ENCODE measurements at regions not wholly inside any gene's neighbourhood (a gene's known extent, or its start where the extent isn't known, plus 50 kb on each side); places are given as distances from the start of the nearest gene placed in this dataset.

GRCh38 chr4:28523681-28524190 is 1663.1 kb downstream of the STIM2 start:
- DNase-seq (ENCODE audit: insufficient read length) (no peak), FAIRE-seq (no peak)
- TF ChIP-seq POLR2AphosphoS5 (IDR thresholded peaks at IDR 0.05; ENCODE audit: low read depth, low read length), result no peak
- TF ChIP-seq POLR2A (IDR thresholded peaks at IDR 0.05; ENCODE audit: low read depth, low read length), result no peak
- TF ChIP-seq TAF1 (IDR thresholded peaks at IDR 0.05; ENCODE audit: borderline replicate concordance, low read depth, low read length), result no peak

- TF ChIP-seq POLR2AphosphoS5 (IDR thresholded peaks at IDR 0.05; ENCODE audit: low read depth, low read length), result no peak
- TF ChIP-seq POLR2A (IDR thresholded peaks at IDR 0.05; ENCODE audit: low read depth, low read length), result no peak
- no peak for TF ChIP-seq TAF1 (IDR thresholded peaks at IDR 0.05; ENCODE audit: borderline replicate concordance, low read depth, low read length)
- FAIRE-seq (no peak), DNase-seq (ENCODE audit: insufficient read length) (no peak)
Measured at GRCh38 chr4:28536124-28536523, 1675.5 kb downstream of the STIM2 start.

DNA sequence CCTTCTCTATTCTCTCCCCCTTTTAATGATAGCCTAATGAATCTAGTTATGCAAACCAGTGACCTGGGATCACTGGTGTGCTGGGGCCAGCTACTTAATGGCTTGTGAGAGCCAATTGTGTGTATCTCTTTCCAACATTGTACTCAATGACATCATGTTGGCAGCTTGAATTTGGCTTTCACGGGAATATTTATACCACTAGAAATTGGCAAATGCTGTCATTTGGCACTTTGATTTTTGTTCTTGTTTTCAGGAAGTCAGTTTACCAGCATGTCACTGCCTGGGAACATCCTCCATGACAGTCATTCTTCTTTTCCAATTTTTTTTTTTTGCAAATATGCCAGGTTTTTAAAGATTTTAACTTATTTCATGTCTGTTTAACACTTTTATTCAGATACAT is 1685.3 kb downstream of the STIM2 start:
- FAIRE-seq (no peak), DNase-seq (ENCODE audit: insufficient read length) (no peak)
- TF ChIP-seq POLR2A (IDR thresholded peaks at IDR 0.05; ENCODE audit: low read depth, low read length) (no peak), POLR2AphosphoS5 (IDR thresholded peaks at IDR 0.05; ENCODE audit: low read depth, low read length) (no peak), TAF1 (IDR thresholded peaks at IDR 0.05; ENCODE audit: borderline replicate concordance, low read depth, low read length) (no peak)

- DNase-seq (ENCODE audit: insufficient read length) (no peak), FAIRE-seq (no peak)
Measured at GRCh38 chr4:28548136-28548535, 1687.5 kb downstream of the STIM2 start.

DNA sequence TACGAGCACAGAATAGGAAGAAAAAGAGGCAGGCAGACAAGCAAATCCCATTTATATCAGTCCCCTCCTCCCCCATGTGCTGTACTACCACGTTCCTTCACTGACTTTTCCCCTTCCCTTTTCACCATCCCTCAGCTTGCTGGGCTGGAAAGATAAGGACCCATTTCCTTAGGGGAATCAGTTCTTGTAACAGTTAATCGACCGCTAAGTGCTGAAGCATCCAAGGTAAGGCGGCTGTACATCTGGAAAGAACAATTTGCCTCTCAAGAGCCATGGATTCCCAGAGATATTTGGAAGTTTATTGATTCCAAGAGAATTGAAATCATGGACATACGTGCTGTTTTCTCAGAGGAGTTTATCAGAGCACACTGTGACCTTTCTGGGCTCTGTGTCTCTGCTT is 1688.0 kb downstream of the STIM2 start:
- TF ChIP-seq TAF1 (IDR thresholded peaks at IDR 0.05; ENCODE audit: borderline replicate concordance, low read depth, low read length), result no peak
- no peak for TF ChIP-seq POLR2A (IDR thresholded peaks at IDR 0.05; ENCODE audit: low read depth, low read length)
- TF ChIP-seq POLR2AphosphoS5 (IDR thresholded peaks at IDR 0.05; ENCODE audit: low read depth, low read length), result no peak
- DNase-seq (ENCODE audit: insufficient read length) (no peak), FAIRE-seq (no peak)

More at GRCh38 chr4:28548136-28548535, 1687.5 kb downstream of the STIM2 start:
- TF ChIP-seq TAF1 (IDR thresholded peaks at IDR 0.05; ENCODE audit: borderline replicate concordance, low read depth, low read length) (no peak), POLR2A (IDR thresholded peaks at IDR 0.05; ENCODE audit: low read depth, low read length) (no peak), POLR2AphosphoS5 (IDR thresholded peaks at IDR 0.05; ENCODE audit: low read depth, low read length) (no peak)

DNA sequence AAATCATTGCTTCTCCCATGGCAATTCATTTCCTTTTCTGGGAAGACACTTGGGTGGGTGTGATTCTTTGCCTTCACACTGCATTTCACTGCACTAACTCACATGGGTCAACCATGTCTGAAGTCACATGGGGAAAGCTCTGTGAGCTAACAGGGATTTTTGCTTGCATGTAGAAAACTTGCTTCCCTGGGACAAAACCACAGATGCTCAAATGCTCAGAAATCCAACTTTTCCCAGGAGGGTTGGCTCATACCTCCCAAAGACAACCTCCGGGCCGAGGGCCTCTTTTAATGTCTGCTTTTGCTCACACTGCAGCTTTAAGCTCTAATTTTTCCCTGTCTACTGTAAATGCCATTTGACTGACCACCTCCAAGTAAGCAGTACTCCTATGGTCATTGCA is 1695.2 kb downstream of the STIM2 start:
- no peak for DNase-seq (ENCODE audit: insufficient read length)
- no peak for FAIRE-seq
- TF ChIP-seq POLR2A (IDR thresholded peaks at IDR 0.05; ENCODE audit: low read depth, low read length) (no peak), TAF1 (IDR thresholded peaks at IDR 0.05; ENCODE audit: borderline replicate concordance, low read depth, low read length) (no peak), POLR2AphosphoS5 (IDR thresholded peaks at IDR 0.05; ENCODE audit: low read depth, low read length) (no peak)

- DNase-seq (ENCODE audit: insufficient read length) (no peak), FAIRE-seq (no peak)
- TF ChIP-seq TAF1 (IDR thresholded peaks at IDR 0.05; ENCODE audit: borderline replicate concordance, low read depth, low read length) (no peak), POLR2AphosphoS5 (IDR thresholded peaks at IDR 0.05; ENCODE audit: low read depth, low read length) (no peak)
Measured at GRCh38 chr4:28557755-28558154, 1697.1 kb downstream of the STIM2 start.

DNA sequence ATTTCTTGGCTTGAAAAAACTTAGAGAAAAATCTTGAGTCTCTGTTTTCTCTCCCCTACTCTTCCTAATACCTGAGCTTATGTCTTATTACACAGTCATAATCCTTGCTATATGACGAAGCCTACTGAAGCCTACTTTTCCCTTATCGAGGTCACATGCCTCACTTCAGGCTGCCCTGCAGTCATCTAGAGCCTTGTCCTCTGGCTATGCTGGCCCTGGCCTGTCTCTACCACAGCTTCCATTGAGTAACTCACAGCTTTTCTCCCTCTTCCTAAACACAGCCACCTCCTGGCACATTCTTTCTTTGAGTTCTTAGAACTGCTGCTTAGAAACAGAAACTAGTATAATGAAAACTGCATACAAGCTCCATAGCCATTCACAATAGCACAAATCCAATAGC is 1698.3 kb downstream of the STIM2 start:
- no peak for FAIRE-seq
- TF ChIP-seq POLR2AphosphoS5 (IDR thresholded peaks at IDR 0.05; ENCODE audit: low read depth, low read length) (no peak), TAF1 (IDR thresholded peaks at IDR 0.05; ENCODE audit: borderline replicate concordance, low read depth, low read length) (no peak), POLR2A (IDR thresholded peaks at IDR 0.05; ENCODE audit: low read depth, low read length) (no peak)
- no peak for DNase-seq (ENCODE audit: insufficient read length)

- no peak for FAIRE-seq
- no peak for DNase-seq (ENCODE audit: insufficient read length)
- TF ChIP-seq TAF1 (IDR thresholded peaks at IDR 0.05; ENCODE audit: borderline replicate concordance, low read depth, low read length), result no peak
- no peak for TF ChIP-seq POLR2AphosphoS5 (IDR thresholded peaks at IDR 0.05; ENCODE audit: low read depth, low read length)
- no peak for TF ChIP-seq POLR2A (IDR thresholded peaks at IDR 0.05; ENCODE audit: low read depth, low read length)
Measured at GRCh38 chr4:28562913-28563312, 1702.3 kb downstream of the STIM2 start.

GRCh38 chr4:28565396-28565795 is 1704.8 kb downstream of the STIM2 start:
- no peak for FAIRE-seq
- no peak for TF ChIP-seq POLR2AphosphoS5 (IDR thresholded peaks at IDR 0.05; ENCODE audit: low read depth, low read length)
- no peak for TF ChIP-seq TAF1 (IDR thresholded peaks at IDR 0.05; ENCODE audit: borderline replicate concordance, low read depth, low read length)
- TF ChIP-seq POLR2A (IDR thresholded peaks at IDR 0.05; ENCODE audit: low read depth, low read length), result no peak
- no peak for DNase-seq (ENCODE audit: insufficient read length)

GRCh38 chr4:28600958-28601357 is 1740.3 kb downstream of the STIM2 start:
- DNase-seq (ENCODE audit: insufficient read length) (no peak), FAIRE-seq (no peak)
- no peak for TF ChIP-seq POLR2AphosphoS5 (IDR thresholded peaks at IDR 0.05; ENCODE audit: low read depth, low read length)
- TF ChIP-seq TAF1 (IDR thresholded peaks at IDR 0.05; ENCODE audit: borderline replicate concordance, low read depth, low read length), result no peak
- no peak for TF ChIP-seq POLR2A (IDR thresholded peaks at IDR 0.05; ENCODE audit: low read depth, low read length)

- DNase-seq (ENCODE audit: insufficient read length), result no peak
- no peak for TF ChIP-seq POLR2AphosphoS5 (IDR thresholded peaks at IDR 0.05; ENCODE audit: low read depth, low read length)
- TF ChIP-seq POLR2A (IDR thresholded peaks at IDR 0.05; ENCODE audit: low read depth, low read length), result no peak
- no peak for TF ChIP-seq TAF1 (IDR thresholded peaks at IDR 0.05; ENCODE audit: borderline replicate concordance, low read depth, low read length)
- no peak for FAIRE-seq
Measured at GRCh38 chr4:28621591-28621990, 1761.0 kb downstream of the STIM2 start.

DNA sequence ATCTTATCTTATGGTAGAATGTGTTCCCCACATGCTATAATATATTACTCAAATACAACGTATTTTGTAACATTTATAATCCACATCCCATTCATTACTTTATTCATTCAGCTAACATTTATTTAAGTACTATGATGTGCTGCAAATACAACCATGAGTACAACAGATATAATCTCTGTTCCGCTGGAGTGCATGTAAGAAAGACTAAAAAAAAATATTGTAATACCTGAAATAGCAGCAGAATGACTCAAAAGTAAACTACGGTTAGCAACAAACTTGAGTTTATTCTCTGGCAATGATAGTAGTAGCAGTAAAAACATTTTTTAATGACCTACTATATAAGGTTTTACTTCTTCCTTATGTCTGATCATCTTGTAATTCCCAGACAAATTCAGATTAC is 1776.3 kb downstream of the STIM2 start:
- FAIRE-seq (no peak), DNase-seq (ENCODE audit: insufficient read length) (no peak)
- TF ChIP-seq POLR2A (IDR thresholded peaks at IDR 0.05; ENCODE audit: low read depth, low read length) (no peak), TAF1 (IDR thresholded peaks at IDR 0.05; ENCODE audit: borderline replicate concordance, low read depth, low read length) (no peak), POLR2AphosphoS5 (IDR thresholded peaks at IDR 0.05; ENCODE audit: low read depth, low read length) (no peak)
